Muscle layer of colon (tissue), 2 donors: ENCODE measurements at regions not wholly inside any gene's neighbourhood (a gene's known extent, or its start where the extent isn't known, plus 50 kb on each side); places are given as distances from the start of the nearest gene placed in this dataset.

Experiments used
- H3K27ac ChIP-seq: one replicate; pipeline ENCODE4 v1.7.0; 2013; ENCODE audit warnings: low read depth, mild to moderate bottlenecking, low read length, moderate library complexity
- H3K27me3 ChIP-seq, 2 donors: one replicate each; pipeline ENCODE4 v1.7.0; 2013; ENCODE audit warnings: low read length in 2 of 2, mild to moderate bottlenecking in 2 of 2; ENCODE audit not compliant: insufficient read depth in 2 of 2, control insufficient read depth in 1 of 2
- H3K36me3 ChIP-seq: one replicate; pipeline ENCODE4 v1.7.0; 2013; ENCODE audit warnings: mild to moderate bottlenecking, low read length; ENCODE audit not compliant: insufficient read depth
- H3K4me1 ChIP-seq: one replicate; pipeline ENCODE4 v1.7.0; 2013; ENCODE audit warnings: mild to moderate bottlenecking, low read length; ENCODE audit not compliant: insufficient read depth
- H3K4me3 ChIP-seq, 2 donors: one replicate each; pipeline ENCODE4 v1.7.0; 2013; ENCODE audit warnings: low read length in 2 of 2, low read depth in 1 of 2, mild to moderate bottlenecking in 1 of 2, moderate library complexity in 1 of 2
- H3K9ac ChIP-seq: one replicate; pipeline ENCODE4 v1.7.0; 2013; ENCODE audit warnings: low read length
- H3K9me3 ChIP-seq: one replicate; pipeline ENCODE4 v1.7.0; 2013; ENCODE audit warnings: mild to moderate bottlenecking, low read length
- donor health status: abdominal sarcoma.
- donor health status: Adenocarcinoma of cecum.

DNA sequence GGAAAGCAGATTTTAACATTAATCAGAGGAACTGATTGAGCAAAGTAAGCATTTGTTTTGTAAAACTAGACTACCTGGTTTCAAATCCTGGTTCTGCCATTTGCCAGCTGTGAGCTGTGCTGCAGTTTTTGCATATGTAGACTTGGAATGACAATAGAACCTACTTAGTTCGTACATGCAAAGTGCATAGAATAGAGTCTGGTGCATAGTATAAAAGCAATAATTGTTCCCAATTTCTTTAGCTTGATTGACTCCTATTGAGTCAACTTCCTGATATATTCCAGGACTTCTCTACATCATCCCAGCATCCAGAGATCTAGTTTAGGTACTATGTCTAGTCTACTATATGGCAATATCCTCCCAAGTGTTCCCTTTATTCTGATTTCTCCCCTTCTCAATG lies 144.4 kb upstream of the FGGY start:
- no peak overlapping the region for H3K27ac ChIP-seq
- no peaks in the 10 kb centered on the region for H3K27me3 ChIP-seq
- peaks cover 28% of the 10 kb centered on the region for H3K4me1 ChIP-seq
- H3K9me3 ChIP-seq = no peaks in the 10 kb centered on the region
- no peak overlapping the region for H3K4me3 ChIP-seq
- no peaks in the 10 kb centered on the region for H3K36me3 ChIP-seq
- no peak overlapping the region for H3K9ac ChIP-seq

DNA sequence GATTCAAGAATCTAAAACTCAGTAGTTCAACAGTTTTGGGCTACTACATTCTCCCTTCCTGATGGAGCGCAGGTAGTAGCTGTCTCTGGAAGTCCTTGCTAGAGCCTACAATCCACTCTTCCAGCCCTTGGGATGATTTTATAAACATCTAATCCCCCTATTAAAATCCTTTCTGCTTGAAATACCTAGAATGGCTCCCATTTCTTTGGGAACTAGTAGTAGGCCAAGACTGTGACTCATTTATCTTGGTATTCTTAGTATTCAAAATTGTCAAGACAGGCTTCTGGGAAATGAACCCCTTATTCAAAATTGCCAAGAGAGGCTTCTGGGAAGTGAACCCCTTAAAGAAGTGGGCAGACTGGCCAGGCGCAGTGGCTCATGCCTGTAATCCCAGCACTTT lies 142.5 kb upstream of the FGGY start:
- Histone ChIP-seq H3K9me3 (peaks cover 5% of the 10 kb centered on the region), H3K36me3 (no peaks in the 10 kb centered on the region), H3K4me3 (no peak overlapping the region), H3K4me1 (peaks cover 27% of the 10 kb centered on the region), H3K9ac (no peak overlapping the region), H3K27me3 (no peaks in the 10 kb centered on the region), H3K27ac (no peak overlapping the region)

DNA sequence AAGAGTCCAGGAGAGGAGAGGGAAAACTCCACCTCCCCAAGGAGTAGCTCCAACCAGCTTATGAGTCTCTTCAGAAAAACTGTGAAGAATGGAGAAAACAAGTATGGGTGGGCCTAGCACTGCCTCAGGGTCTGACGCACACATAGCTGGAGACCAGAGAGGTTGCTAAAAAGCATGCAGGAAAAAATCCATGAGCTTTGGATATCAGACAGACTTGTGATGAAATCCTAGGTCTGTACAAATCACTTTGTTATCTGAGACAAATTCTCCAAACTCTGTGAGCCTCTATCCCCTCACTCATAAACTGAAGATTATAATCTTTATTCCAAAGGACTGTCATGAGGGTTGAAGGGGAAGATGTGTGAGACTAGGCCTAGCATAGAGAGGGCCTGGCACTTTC lies 141.5 kb upstream of the FGGY start:
- H3K27ac ChIP-seq = peak overlapping the region; percentile 22
- no peaks in the 10 kb centered on the region for H3K36me3 ChIP-seq
- no peaks in the 10 kb centered on the region for H3K27me3 ChIP-seq
- no peak overlapping the region for H3K4me3 ChIP-seq
- H3K4me1 ChIP-seq = peaks cover 22% of the 10 kb centered on the region
- H3K9ac ChIP-seq = no peak overlapping the region
- peaks cover 5% of the 10 kb centered on the region for H3K9me3 ChIP-seq

DNA sequence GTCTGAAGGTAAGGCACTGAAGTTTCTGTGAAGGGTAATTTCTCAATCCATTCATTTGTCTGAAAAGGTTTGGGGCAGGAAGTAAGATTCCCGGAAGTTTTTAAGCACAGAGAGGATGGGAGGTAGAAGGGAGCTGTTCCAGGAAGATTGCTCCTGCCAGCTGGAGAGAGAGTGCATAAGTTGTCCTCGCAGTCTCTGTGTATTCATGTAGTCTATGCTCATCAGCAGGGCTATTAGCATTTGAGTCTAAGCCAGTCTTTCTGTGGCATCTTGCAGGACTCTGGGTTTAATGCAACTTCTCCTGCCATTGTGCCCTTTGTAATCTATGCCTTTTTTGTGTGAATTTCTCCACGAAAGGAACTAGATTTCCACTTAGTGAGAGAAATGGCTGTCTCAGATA lies 140.8 kb upstream of the FGGY start:
- Histone ChIP-seq H3K27ac (no peak overlapping the region), H3K27me3 (no peaks in the 10 kb centered on the region), H3K9me3 (peaks cover 5% of the 10 kb centered on the region), H3K9ac (no peak overlapping the region), H3K4me1 (peaks cover 17% of the 10 kb centered on the region), H3K4me3 (no peak overlapping the region), H3K36me3 (no peaks in the 10 kb centered on the region)

GRCh38 chr1:59156526-59157199 lies 140.2 kb upstream of the FGGY start:
- peaks cover 5% of the 10 kb centered on the region for H3K9me3 ChIP-seq
- no peak overlapping the region for H3K27ac ChIP-seq
- H3K27me3 ChIP-seq = no peaks in the 10 kb centered on the region

DNA sequence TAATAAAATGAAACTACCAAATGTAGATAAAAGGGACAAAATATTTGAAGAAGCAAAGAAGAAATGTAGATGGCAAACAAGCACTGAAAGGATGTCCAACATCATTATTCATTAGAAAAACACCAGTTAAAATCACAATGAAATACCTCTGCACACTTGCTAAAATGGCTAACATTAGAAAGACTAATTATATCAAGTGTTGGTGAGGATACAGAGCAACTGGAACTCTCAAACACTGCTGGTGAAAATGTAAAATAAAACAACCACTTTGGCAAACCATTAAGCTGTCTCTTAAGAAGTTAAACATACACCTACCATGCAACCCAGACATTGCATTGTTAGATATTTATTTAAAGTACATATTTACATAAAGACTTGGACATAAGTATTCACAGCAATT lies 138.6 kb upstream of the FGGY start:
- Histone ChIP-seq H3K36me3 (no peaks in the 10 kb centered on the region), H3K27me3 (no peaks in the 10 kb centered on the region), H3K4me1 (peaks cover 8% of the 10 kb centered on the region)

More at GRCh38 chr1:59156526-59157199, 140.2 kb upstream of the FGGY start:
- H3K4me3 ChIP-seq = no peak overlapping the region
- no peaks in the 10 kb centered on the region for H3K36me3 ChIP-seq
- no peak overlapping the region for H3K9ac ChIP-seq
- H3K4me1 ChIP-seq = peaks cover 11% of the 10 kb centered on the region

DNA sequence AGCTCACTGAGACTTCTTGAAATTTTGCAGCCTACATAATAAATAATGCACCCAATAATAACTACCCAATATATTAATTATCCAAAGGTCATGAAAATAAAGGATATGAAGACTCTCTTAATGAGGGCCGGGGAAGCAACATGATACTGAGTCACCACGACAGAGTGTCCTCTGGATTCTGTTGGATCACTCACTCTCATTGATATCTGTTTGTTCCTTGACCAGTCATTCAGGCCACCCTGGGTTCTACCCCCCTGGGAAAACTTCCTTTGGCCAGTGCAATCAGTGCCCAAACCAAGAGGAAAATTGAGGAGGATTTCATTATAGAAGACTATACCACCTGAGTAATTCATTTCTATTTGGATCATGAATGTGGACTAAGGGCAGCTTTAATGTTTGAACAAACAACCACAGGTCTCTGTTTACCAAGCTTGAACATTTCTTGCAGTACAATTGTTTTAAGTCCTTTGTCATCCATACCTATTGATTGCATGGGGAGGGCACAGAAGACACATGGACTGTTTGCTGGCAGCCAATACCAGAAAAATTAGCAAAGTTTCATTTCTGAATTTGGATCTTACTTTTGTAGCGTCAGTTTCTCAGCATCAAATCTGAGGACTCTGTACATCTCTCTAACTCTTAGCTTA lies 137.2 kb upstream of the FGGY start:
- Histone ChIP-seq H3K27me3 (no peaks in the 10 kb centered on the region), H3K9me3 (peaks cover 5% of the 10 kb centered on the region), H3K4me3 (no peak overlapping the region), H3K27ac (no peak overlapping the region), H3K9ac (no peak overlapping the region), H3K4me1 (peaks cover 8% of the 10 kb centered on the region), H3K36me3 (no peaks in the 10 kb centered on the region)

More for the DNA sequence above, 138.6 kb upstream of the FGGY start:
- Histone ChIP-seq H3K9ac (no peak overlapping the region), H3K27ac (no peak overlapping the region), H3K4me3 (no peak overlapping the region), H3K9me3 (peaks cover 5% of the 10 kb centered on the region)

- no peaks in the 10 kb centered on the region for H3K27me3 ChIP-seq
- H3K27ac ChIP-seq = no peak overlapping the region
- peaks cover 5% of the 10 kb centered on the region for H3K9me3 ChIP-seq
- H3K4me1 ChIP-seq = peaks cover 5% of the 10 kb centered on the region
- H3K36me3 ChIP-seq = no peaks in the 10 kb centered on the region
- H3K4me3 ChIP-seq = no peak overlapping the region
- no peak overlapping the region for H3K9ac ChIP-seq
Measured at GRCh38 chr1:59161136-59161535, 135.8 kb upstream of the FGGY start.

GRCh38 chr1:59162665-59163064 lies 134.2 kb upstream of the FGGY start:
- H3K4me3 ChIP-seq = no peak overlapping the region
- H3K27ac ChIP-seq = no peak overlapping the region

GRCh38 chr1:59163268-59164092 lies 133.4 kb upstream of the FGGY start:
- H3K9me3 ChIP-seq = peaks cover 3% of the 10 kb centered on the region
- no peaks in the 10 kb centered on the region for H3K36me3 ChIP-seq
- H3K9ac ChIP-seq = no peak overlapping the region
- no peak overlapping the region for H3K4me3 ChIP-seq
- H3K4me1 ChIP-seq = no peaks in the 10 kb centered on the region
- H3K27me3 ChIP-seq = no peaks in the 10 kb centered on the region
- no peak overlapping the region for H3K27ac ChIP-seq

More at GRCh38 chr1:59162665-59163064, 134.2 kb upstream of the FGGY start:
- Histone ChIP-seq H3K4me1 (no peaks in the 10 kb centered on the region), H3K36me3 (no peaks in the 10 kb centered on the region), H3K27me3 (no peaks in the 10 kb centered on the region), H3K9ac (no peak overlapping the region), H3K9me3 (peaks cover 5% of the 10 kb centered on the region)

GRCh38 chr1:59164371-59164770 lies 132.5 kb upstream of the FGGY start:
- Histone ChIP-seq H3K27me3 (no peaks in the 10 kb centered on the region), H3K9me3 (no peaks in the 10 kb centered on the region), H3K9ac (no peak overlapping the region), H3K27ac (no peak overlapping the region), H3K4me1 (no peaks in the 10 kb centered on the region), H3K36me3 (no peaks in the 10 kb centered on the region), H3K4me3 (no peak overlapping the region)
